Loucy (cell line): ENCODE measurements at regions not wholly inside any gene's neighbourhood (a gene's known extent, or its start where the extent isn't known, plus 50 kb on each side); places are given as distances from the start of the nearest gene placed in this dataset.
A peak's percentile ranks its signal among the peaks of the same experiment; 100 is the strongest.
"Not testable (repeated sequence)": the region's sequence is repeated elsewhere in the genome, so short reads cannot be mapped to it uniquely, and the experiment has no call there.

Experiments
- H2AFZ ChIP-seq: fragments of 200-600 bp; sonication (generic); 2 replicates; pipeline ENCODE4 v1.6.0; 2016; ENCODE audit warnings: antibody characterized with exemption, mild to moderate bottlenecking, low read length, moderate library complexity
- H3F3A ChIP-seq: fragments of 200-600 bp; 2 replicates; pipeline ENCODE4 v1.6.0; 2016; ENCODE audit warnings: antibody characterized with exemption, low read depth, mild to moderate bottlenecking
- H3K27me3 ChIP-seq: fragments of 200-600 bp; sonication (generic); 2 replicates; pipeline ENCODE4 v1.6.1; 2014; ENCODE audit warnings: low read length, mild to moderate bottlenecking; ENCODE audit not compliant: insufficient read depth, poor library complexity, severe bottlenecking
- H3K36me3 ChIP-seq: fragments of 200-600 bp; sonication (generic); 2 replicates; pipeline ENCODE4 v1.6.1; 2016; ENCODE audit warnings: low read length; ENCODE audit not compliant: insufficient read depth
- H3K4me1 ChIP-seq: fragments of 200-600 bp; sonication (generic); 2 replicates; pipeline ENCODE4 v1.5.1; 2014; ENCODE audit warnings: low read length, mild to moderate bottlenecking; ENCODE audit not compliant: insufficient read depth, poor library complexity, severe bottlenecking
- H3K4me2 ChIP-seq: fragments of 200-600 bp; sonication (generic); 2 replicates; pipeline ENCODE4 v1.6.0; 2014; ENCODE audit warnings: antibody characterized with exemption, low read length, low read depth, mild to moderate bottlenecking; ENCODE audit not compliant: poor library complexity, severe bottlenecking
- H3K4me3 ChIP-seq: fragments of 200-600 bp; sonication (generic); 2 replicates; pipeline ENCODE4 v1.5.1; 2014; ENCODE audit warnings: low read length, mild to moderate bottlenecking, mixed read lengths; ENCODE audit not compliant: poor library complexity, severe bottlenecking
- H3K79me2 ChIP-seq: fragments of 200-600 bp; sonication (generic); 2 replicates; pipeline ENCODE4 v1.6.1; 2014; ENCODE audit warnings: low read length; ENCODE audit not compliant: insufficient read depth
- H3K9ac ChIP-seq: fragments of 200-600 bp; sonication (generic); 2 replicates; pipeline ENCODE4 v1.6.0; 2014; ENCODE audit warnings: mild to moderate bottlenecking, low read depth, low read length, moderate library complexity; ENCODE audit not compliant: poor library complexity, severe bottlenecking
- H3K9me2 ChIP-seq: fragments of 200-600 bp; sonication (generic); replicated peaks from 2 replicates; pipeline ENCODE4 v1.6.1; 2016; ENCODE audit warnings: low read depth, low read length, mixed read lengths
- H3K9me3 ChIP-seq: fragments of 200-600 bp; sonication (generic); 2 replicates; pipeline ENCODE4 v1.6.1; 2014; ENCODE audit warnings: mild to moderate bottlenecking, antibody characterized with exemption, low read length, low read depth; ENCODE audit not compliant: insufficient read depth
- H4K20me1 ChIP-seq: fragments of 200-600 bp; sonication (generic); 2 replicates; pipeline ENCODE4 v1.6.0; 2014; ENCODE audit warnings: antibody characterized with exemption, low read length, mild to moderate bottlenecking; ENCODE audit not compliant: insufficient read depth, poor library complexity, severe bottlenecking
- CTCF ChIP-seq: fragments of 200-600 bp; sonication (generic); conservative IDR thresholded peaks from 2 replicates; pipeline ENCODE4 v1.5.1; 2014; ENCODE audit warnings: mild to moderate bottlenecking, antibody characterized with exemption, low read length
- EZH2phosphoT487 ChIP-seq: fragments of 200-600 bp; IDR thresholded peaks from 2 replicates; pipeline ENCODE4 v1.6.1; 2018; ENCODE audit warnings: antibody characterized with exemption, mild to moderate bottlenecking, moderate library complexity, borderline replicate concordance

- Histone ChIP-seq H3K27me3 (no peaks in the 10 kb centered on the region), H3K9ac (no peak overlapping the region), H3K36me3 (no peaks in the 10 kb centered on the region), H3K4me1 (peaks cover 12% of the 10 kb centered on the region), H2AFZ (no peak overlapping the region), H3K9me3 (no peaks in the 10 kb centered on the region), H3K4me3 (no peak overlapping the region), H3K79me2 (no peaks in the 10 kb centered on the region), H3K9me2 (no peaks in the 10 kb centered on the region), H3K4me2 (no peak overlapping the region), H3F3A (no peaks in the 10 kb centered on the region), H4K20me1 (no peaks in the 10 kb centered on the region)
- no peak for TF ChIP-seq EZH2phosphoT487
- TF ChIP-seq CTCF = no peak
These were observed 59.4 kb upstream of the JAK1 start for GRCh38 chr1:65025794-65026193.

DNA sequence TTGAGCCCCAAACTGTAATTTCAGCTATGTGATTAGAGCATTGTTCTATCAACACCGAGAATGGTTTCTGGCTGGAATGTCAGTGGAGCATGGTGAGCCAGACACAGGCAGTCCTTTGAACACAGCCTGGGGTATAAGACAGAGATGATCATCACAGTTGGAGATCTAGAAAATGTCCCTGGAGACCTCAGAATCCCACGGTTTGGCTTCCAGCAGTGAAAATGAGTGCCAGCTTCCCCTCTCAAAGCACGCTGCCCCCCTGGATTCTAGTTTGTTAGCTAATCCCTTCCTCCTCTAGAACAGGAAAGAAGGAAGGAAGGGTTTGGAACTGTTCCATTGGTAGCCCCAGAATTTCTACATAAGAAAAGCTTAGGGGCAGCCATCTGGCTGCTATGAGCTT lies 59.9 kb upstream of the JAK1 start:
- Histone ChIP-seq H4K20me1 (no peaks in the 10 kb centered on the region), H3K27me3 (no peaks in the 10 kb centered on the region), H3K9me2 (no peaks in the 10 kb centered on the region), H3K9me3 (no peaks in the 10 kb centered on the region), H3K4me1 (peaks cover 12% of the 10 kb centered on the region), H3K4me3 (no peak overlapping the region), H3K9ac (no peak overlapping the region), H2AFZ (no peak overlapping the region), H3K4me2 (no peak overlapping the region), H3K36me3 (no peaks in the 10 kb centered on the region), H3K79me2 (no peaks in the 10 kb centered on the region), H3F3A (no peaks in the 10 kb centered on the region)
- TF ChIP-seq EZH2phosphoT487 = no peak
- TF ChIP-seq CTCF = no peak

GRCh38 chr1:65027666-65028358 lies 61.5 kb upstream of the JAK1 start:
- TF ChIP-seq EZH2phosphoT487 = no peak
- no peak for TF ChIP-seq CTCF
- Histone ChIP-seq H4K20me1 (no peaks in the 10 kb centered on the region), H3K9ac (no peak overlapping the region), H3K9me2 (no peaks in the 10 kb centered on the region), H3K4me2 (peak overlapping the region; percentile 10), H3K9me3 (no peaks in the 10 kb centered on the region), H3K79me2 (no peaks in the 10 kb centered on the region), H3K4me1 (peaks cover 12% of the 10 kb centered on the region), H3K36me3 (no peaks in the 10 kb centered on the region), H2AFZ (no peak overlapping the region), H3K4me3 (no peak overlapping the region), H3F3A (no peaks in the 10 kb centered on the region), H3K27me3 (no peaks in the 10 kb centered on the region)

DNA sequence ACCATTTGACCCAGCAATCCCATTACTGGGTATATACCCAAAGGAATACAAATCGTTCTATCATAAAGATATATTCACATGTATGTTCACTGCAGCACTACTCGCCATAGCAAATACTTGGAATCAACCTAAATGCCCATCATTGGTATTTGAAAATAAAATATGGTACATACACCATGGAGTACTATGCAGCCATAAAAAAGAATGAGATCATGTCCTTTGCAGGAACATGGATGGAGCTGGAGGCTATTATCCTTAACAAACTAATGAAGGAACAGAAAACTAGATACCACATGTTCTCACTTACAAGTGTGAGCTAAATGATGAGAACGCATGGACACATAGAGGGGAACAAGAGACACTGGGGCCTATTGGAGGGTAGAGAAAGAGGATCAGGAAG lies 63.1 kb upstream of the JAK1 start:
- H3K4me3 ChIP-seq, H3F3A ChIP-seq, H2AFZ ChIP-seq, H3K9me2 ChIP-seq, H3K36me3 ChIP-seq, H3K4me2 ChIP-seq, H3K9ac ChIP-seq, H4K20me1 ChIP-seq, H3K9me3 ChIP-seq, H3K27me3 ChIP-seq, H3K79me2 ChIP-seq: not testable (repeated sequence)
- H3K4me1 ChIP-seq = peaks cover 17% of the 10 kb centered on the region

GRCh38 chr1:65034879-65035278 lies 68.5 kb upstream of the JAK1 start:
- not testable (repeated sequence) for H3K4me1 ChIP-seq, H4K20me1 ChIP-seq, H3K36me3 ChIP-seq, H3K27me3 ChIP-seq, H3K4me3 ChIP-seq, H3K9me3 ChIP-seq, H2AFZ ChIP-seq, H3K79me2 ChIP-seq, H3K9me2 ChIP-seq, H3F3A ChIP-seq, H3K4me2 ChIP-seq, H3K9ac ChIP-seq
